ENCODE measurements at regions not wholly inside any gene's neighbourhood (a gene's known extent, or its start where the extent isn't known, plus 50 kb on each side); places are given as distances from the start of the nearest gene placed in this dataset.
A peak's percentile ranks its signal among the peaks of the same experiment; 100 is the strongest.

- in situ Hi-C loops (cut with HindIII; ENCODE audit: low pct_ligation_motif_present, low pct_unique_long_range_greater_than_20kb, low sequenced_read_pairs), result no loop called here
- DNase-seq, result no peak
Observed at GRCh38 chr5:109942646-109943045, 252.9 kb downstream of the MAN2A1 start.

GRCh38 chr5:109943701-109944235 is 254.0 kb downstream of the MAN2A1 start:
- DNase-seq, result no peak
- in situ Hi-C loops (cut with HindIII; ENCODE audit: low pct_ligation_motif_present, low pct_unique_long_range_greater_than_20kb, low sequenced_read_pairs), result no loop called here

- in situ Hi-C loops (cut with HindIII; ENCODE audit: low pct_ligation_motif_present, low pct_unique_long_range_greater_than_20kb, low sequenced_read_pairs), result no loop called here
Observed at GRCh38 chr5:109944461-109944860, 254.7 kb downstream of the MAN2A1 start.

GRCh38 chr5:109945097-109945678 is 255.5 kb downstream of the MAN2A1 start:
- in situ Hi-C loops (cut with HindIII; ENCODE audit: low pct_ligation_motif_present, low pct_unique_long_range_greater_than_20kb, low sequenced_read_pairs), result no loop called here
- peak; percentile 14 for DNase-seq

More at GRCh38 chr5:109944461-109944860, 254.7 kb downstream of the MAN2A1 start:
- DNase-seq, result no peak

- no peak for DNase-seq
- in situ Hi-C loops (cut with HindIII; ENCODE audit: low pct_ligation_motif_present, low pct_unique_long_range_greater_than_20kb, low sequenced_read_pairs), result no loop called here
Observed at GRCh38 chr5:109945723-109946480, 256.2 kb downstream of the MAN2A1 start.

GRCh38 chr5:109946610-109947009 is 256.9 kb downstream of the MAN2A1 start:
- no peak for DNase-seq
- in situ Hi-C loops (cut with HindIII; ENCODE audit: low pct_ligation_motif_present, low pct_unique_long_range_greater_than_20kb, low sequenced_read_pairs), result no loop called here

- no peak for DNase-seq
- in situ Hi-C loops (cut with HindIII; ENCODE audit: low pct_ligation_motif_present, low pct_unique_long_range_greater_than_20kb, low sequenced_read_pairs), result no loop called here
Observed at GRCh38 chr5:109947667-109948066, 257.9 kb downstream of the MAN2A1 start.

GRCh38 chr5:109950634-109951033 is 260.9 kb downstream of the MAN2A1 start:
- in situ Hi-C loops (cut with HindIII; ENCODE audit: low pct_ligation_motif_present, low pct_unique_long_range_greater_than_20kb, low sequenced_read_pairs), result no loop called here
- no peak for DNase-seq

- in situ Hi-C loops (cut with HindIII; ENCODE audit: low pct_ligation_motif_present, low pct_unique_long_range_greater_than_20kb, low sequenced_read_pairs), result no loop called here
- DNase-seq, result no peak
Observed at GRCh38 chr5:109951348-109951747, 261.6 kb downstream of the MAN2A1 start.

- in situ Hi-C loops (cut with HindIII; ENCODE audit: low pct_ligation_motif_present, low pct_unique_long_range_greater_than_20kb, low sequenced_read_pairs), result no loop called here
- no peak for DNase-seq
Observed at GRCh38 chr5:109951758-109952157, 262.0 kb downstream of the MAN2A1 start.

GRCh38 chr5:109953761-109954160 is 264.0 kb downstream of the MAN2A1 start:
- no peak for DNase-seq
- in situ Hi-C loops (cut with HindIII; ENCODE audit: low pct_ligation_motif_present, low pct_unique_long_range_greater_than_20kb, low sequenced_read_pairs), result no loop called here

GRCh38 chr5:109956884-109957283 is 267.2 kb downstream of the MAN2A1 start:
- DNase-seq, result no peak
- in situ Hi-C loops (cut with HindIII; ENCODE audit: low pct_ligation_motif_present, low pct_unique_long_range_greater_than_20kb, low sequenced_read_pairs), result no loop called here

GRCh38 chr5:109958082-109958481 is 268.4 kb downstream of the MAN2A1 start:
- DNase-seq, result no peak
- in situ Hi-C loops (cut with HindIII; ENCODE audit: low pct_ligation_motif_present, low pct_unique_long_range_greater_than_20kb, low sequenced_read_pairs), result no loop called here

- no peak for DNase-seq
- in situ Hi-C loops (cut with HindIII; ENCODE audit: low pct_ligation_motif_present, low pct_unique_long_range_greater_than_20kb, low sequenced_read_pairs), result no loop called here
Observed at GRCh38 chr5:109959652-109960051, 269.9 kb downstream of the MAN2A1 start.

- in situ Hi-C loops (cut with HindIII; ENCODE audit: low pct_ligation_motif_present, low pct_unique_long_range_greater_than_20kb, low sequenced_read_pairs), result no loop called here
- no peak for DNase-seq
Observed at GRCh38 chr5:109961751-109962150, 272.0 kb downstream of the MAN2A1 start.

GRCh38 chr5:109962882-109963603 is 273.3 kb downstream of the MAN2A1 start:
- DNase-seq, result no peak
- in situ Hi-C loops (cut with HindIII; ENCODE audit: low pct_ligation_motif_present, low pct_unique_long_range_greater_than_20kb, low sequenced_read_pairs), result no loop called here

- in situ Hi-C loops (cut with HindIII; ENCODE audit: low pct_ligation_motif_present, low pct_unique_long_range_greater_than_20kb, low sequenced_read_pairs), result no loop called here
- no peak for DNase-seq
Observed at GRCh38 chr5:109964136-109964535, 274.4 kb downstream of the MAN2A1 start.

- in situ Hi-C loops (cut with HindIII; ENCODE audit: low pct_ligation_motif_present, low pct_unique_long_range_greater_than_20kb, low sequenced_read_pairs), result no loop called here
- no peak for DNase-seq
Observed at GRCh38 chr5:109965634-109966033, 275.9 kb downstream of the MAN2A1 start.

GRCh38 chr5:109971968-109972367 is 282.2 kb downstream of the MAN2A1 start:
- in situ Hi-C loops (cut with HindIII; ENCODE audit: low pct_ligation_motif_present, low pct_unique_long_range_greater_than_20kb, low sequenced_read_pairs), result no loop called here
- DNase-seq, result no peak
